ENCODE measurements at regions not wholly inside any gene's neighbourhood (a gene's known extent, or its start where the extent isn't known, plus 50 kb on each side); places are given as distances from the start of the nearest gene placed in this dataset.
"Not testable (repeated sequence)": the region's sequence is repeated elsewhere in the genome, so short reads cannot be mapped to it uniquely, and the experiment has no call there.

- no peak overlapping the region for H3K4me3 ChIP-seq (ENCODE audit: control insufficient read depth in 1 of 2, extremely low read depth in 1 of 2, low read length in 1 of 2)
- no peak overlapping the region for H3K27ac Mint-ChIP-seq
- DNase-seq, result no peak
- no peaks in the 10 kb centered on the region for H3K4me1 ChIP-seq (ENCODE audit: control insufficient read depth in 1 of 2, extremely low read depth in 1 of 2, insufficient read depth in 2 of 2, low read length in 2 of 2)
- H3K4me1 Mint-ChIP-seq, result no peaks in the 10 kb centered on the region
- CTCF ChIA-PET, result no interaction called here
- no peaks in the 10 kb centered on the region for H3K27me3 ChIP-seq (replicated peaks in 1 of 2; ENCODE audit: control insufficient read depth in 2 of 2, extremely low read depth in 1 of 2, insufficient read depth in 2 of 2, low read length in 1 of 2)
- no peaks in the 10 kb centered on the region for H3K36me3 Mint-ChIP-seq
- no peak overlapping the region for H3K27ac ChIP-seq (ENCODE audit: low read length)
- no peak overlapping the region for H3K4me3 Mint-ChIP-seq
- no peak for ATAC-seq (replicated peaks in 1 of 4)
- peaks cover 7 to 16% (median 8%) of the 10 kb centered on the region in 3 donors for H3K9me3 Mint-ChIP-seq
- H3K9me3 ChIP-seq, result no peaks in the 10 kb centered on the region
- H3K36me3 ChIP-seq (ENCODE audit: control insufficient read depth in 2 of 2, extremely low read depth in 1 of 2, insufficient read depth in 1 of 2, low read length in 1 of 2), result no peaks in the 10 kb centered on the region
- H3K27me3 Mint-ChIP-seq, result no peaks in the 10 kb centered on the region
- POLR2A ChIA-PET, result no interaction called here
Observed at GRCh38 chr13:81379183-81379582, 1038.3 kb upstream of the SPRY2 start.

DNA sequence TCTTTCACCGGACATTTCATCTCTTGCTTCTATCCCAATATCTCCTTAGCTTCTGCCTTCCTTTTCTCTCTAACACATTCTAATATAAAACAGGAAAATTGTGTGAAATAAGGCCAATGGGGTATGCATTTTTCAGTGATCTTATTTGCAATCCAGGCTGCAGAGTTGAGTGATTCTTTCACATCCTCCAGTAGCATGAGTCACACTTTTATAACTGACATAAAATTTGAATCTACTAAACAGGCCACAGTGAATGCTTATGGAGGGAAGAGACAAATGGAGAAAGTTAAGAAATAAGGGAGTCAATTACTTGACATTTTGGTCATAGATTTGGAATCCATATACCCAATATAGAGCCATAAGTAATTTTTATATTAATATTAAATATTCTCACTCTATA is 1037.0 kb upstream of the SPRY2 start:
- H3K4me3 Mint-ChIP-seq, result no peak overlapping the region
- no peak overlapping the region for H3K27ac Mint-ChIP-seq
- H3K4me1 ChIP-seq (ENCODE audit: control insufficient read depth in 1 of 2, extremely low read depth in 1 of 2, insufficient read depth in 2 of 2, low read length in 2 of 2), result no peaks in the 10 kb centered on the region
- CTCF ChIA-PET, result no interaction called here
- H3K4me3 ChIP-seq (ENCODE audit: control insufficient read depth in 1 of 2, extremely low read depth in 1 of 2, low read length in 1 of 2), result no peak overlapping the region
- peaks cover 4 to 17% (median 10%) of the 10 kb centered on the region in 3 donors for H3K9me3 Mint-ChIP-seq
- H3K27me3 Mint-ChIP-seq, result no peaks in the 10 kb centered on the region
- no CpG with 5 or more reads among the region's 1 CpG for WGBS (ENCODE audit: insufficient coverage)
- no peaks in the 10 kb centered on the region for H3K4me1 Mint-ChIP-seq
- no peaks in the 10 kb centered on the region for H3K36me3 Mint-ChIP-seq
- no peak for ATAC-seq (replicated peaks in 1 of 4)
- no peaks in the 10 kb centered on the region for H3K9me3 ChIP-seq
- no peaks in the 10 kb centered on the region for H3K36me3 ChIP-seq (ENCODE audit: control insufficient read depth in 2 of 2, extremely low read depth in 1 of 2, insufficient read depth in 1 of 2, low read length in 1 of 2)
- POLR2A ChIA-PET, result no interaction called here
- no peak overlapping the region for H3K27ac ChIP-seq (ENCODE audit: low read length)
- DNase-seq, result no peak
- H3K27me3 ChIP-seq (replicated peaks in 1 of 2; ENCODE audit: control insufficient read depth in 2 of 2, extremely low read depth in 1 of 2, insufficient read depth in 2 of 2, low read length in 1 of 2), result no peaks in the 10 kb centered on the region

DNA sequence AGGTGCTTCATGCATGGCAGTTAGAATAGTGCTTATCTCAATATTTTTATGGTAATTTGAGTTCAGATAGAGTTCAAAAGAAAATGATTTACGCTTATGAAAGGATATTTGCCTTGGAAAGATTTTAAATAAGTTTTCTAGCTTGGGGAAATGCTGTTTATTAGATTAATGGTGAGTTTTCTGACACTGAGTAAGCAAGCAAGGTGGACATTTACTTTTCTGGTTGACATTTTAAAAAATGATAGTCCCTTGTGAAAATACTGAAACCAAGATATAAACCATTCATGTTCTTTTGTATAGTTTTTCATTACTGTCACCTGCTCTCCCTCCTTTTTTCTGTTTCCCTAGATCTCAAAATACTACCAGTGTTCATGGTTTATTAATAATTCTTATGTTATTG is 1034.8 kb upstream of the SPRY2 start:
- Histone ChIP-seq H3K9me3 (no peaks in the 10 kb centered on the region), H3K4me1 (ENCODE audit: control insufficient read depth in 1 of 2, extremely low read depth in 1 of 2, insufficient read depth in 2 of 2, low read length in 2 of 2) (no peaks in the 10 kb centered on the region), H3K27me3 (replicated peaks in 1 of 2; ENCODE audit: control insufficient read depth in 2 of 2, extremely low read depth in 1 of 2, insufficient read depth in 2 of 2, low read length in 1 of 2) (no peaks in the 10 kb centered on the region), H3K27ac (ENCODE audit: low read length) (no peak overlapping the region), H3K36me3 (ENCODE audit: control insufficient read depth in 2 of 2, extremely low read depth in 1 of 2, insufficient read depth in 1 of 2, low read length in 1 of 2) (no peaks in the 10 kb centered on the region), H3K4me3 (ENCODE audit: control insufficient read depth in 1 of 2, extremely low read depth in 1 of 2, low read length in 1 of 2) (no peak overlapping the region)
- DNase-seq, result no peak
- H3K4me1 Mint-ChIP-seq, result no peaks in the 10 kb centered on the region
- H3K27ac Mint-ChIP-seq, result no peak overlapping the region
- POLR2A ChIA-PET, result no interaction called here
- CTCF ChIA-PET, result no interaction called here
- no peaks in the 10 kb centered on the region for H3K36me3 Mint-ChIP-seq
- peaks cover 12 to 26% (median 14%) of the 10 kb centered on the region in 3 donors for H3K9me3 Mint-ChIP-seq
- no peak for ATAC-seq (replicated peaks in 1 of 4)
- no peaks in the 10 kb centered on the region for H3K27me3 Mint-ChIP-seq
- no CpG with 5 or more reads among the region's 1 CpG for WGBS (ENCODE audit: insufficient coverage)
- H3K4me3 Mint-ChIP-seq, result no peak overlapping the region

DNA sequence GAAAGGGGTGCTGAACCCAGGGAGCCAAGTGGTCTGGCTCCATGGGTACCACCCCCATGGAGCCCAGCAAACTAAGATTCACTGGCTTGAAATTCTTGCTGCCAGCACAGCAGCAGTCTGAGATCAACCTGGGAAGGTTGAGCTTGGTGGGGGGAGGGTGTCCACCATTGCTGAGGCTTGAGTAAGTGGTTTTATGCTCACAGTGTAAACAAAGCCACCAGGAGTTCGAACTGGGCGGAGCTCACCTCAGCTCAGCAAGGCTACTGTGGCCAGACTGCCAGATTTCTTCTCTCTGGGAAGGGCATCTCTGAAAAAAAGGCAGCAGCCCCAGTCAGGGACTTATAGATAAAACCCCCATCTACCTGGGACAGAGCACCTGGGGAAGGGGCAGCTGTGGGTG is 1021.8 kb upstream of the SPRY2 start:
- H3K27me3 ChIP-seq (replicated peaks in 1 of 2; ENCODE audit: control insufficient read depth in 2 of 2, extremely low read depth in 1 of 2, insufficient read depth in 2 of 2, low read length in 1 of 2); ATAC-seq (replicated peaks in 1 of 4); H3K36me3 ChIP-seq (ENCODE audit: control insufficient read depth in 2 of 2, extremely low read depth in 1 of 2, insufficient read depth in 1 of 2, low read length in 1 of 2); DNase-seq; POLR2A ChIA-PET; H3K27ac ChIP-seq (ENCODE audit: low read length); H3K4me3 ChIP-seq (ENCODE audit: control insufficient read depth in 1 of 2, extremely low read depth in 1 of 2, low read length in 1 of 2); H3K4me3 Mint-ChIP-seq; H3K4me1 ChIP-seq (ENCODE audit: control insufficient read depth in 1 of 2, extremely low read depth in 1 of 2, insufficient read depth in 2 of 2, low read length in 2 of 2); H3K9me3 ChIP-seq; H3K36me3 Mint-ChIP-seq; H3K4me1 Mint-ChIP-seq; H3K27me3 Mint-ChIP-seq; H3K27ac Mint-ChIP-seq: not testable (repeated sequence)
- 69% methylated on average over 2 of the region's 2 CpGs for WGBS (ENCODE audit: insufficient coverage)
- CTCF ChIA-PET, result interaction anchor here in 1 of 2 donors (0.6 kb wide), 1 partner anchor 142 kb away, joined by 3 read pairs; no protein-coding TSS in a partner anchor
- H3K9me3 Mint-ChIP-seq, result peaks cover 9 to 27% (median 11%) of the 10 kb centered on the region in 3 donors

DNA sequence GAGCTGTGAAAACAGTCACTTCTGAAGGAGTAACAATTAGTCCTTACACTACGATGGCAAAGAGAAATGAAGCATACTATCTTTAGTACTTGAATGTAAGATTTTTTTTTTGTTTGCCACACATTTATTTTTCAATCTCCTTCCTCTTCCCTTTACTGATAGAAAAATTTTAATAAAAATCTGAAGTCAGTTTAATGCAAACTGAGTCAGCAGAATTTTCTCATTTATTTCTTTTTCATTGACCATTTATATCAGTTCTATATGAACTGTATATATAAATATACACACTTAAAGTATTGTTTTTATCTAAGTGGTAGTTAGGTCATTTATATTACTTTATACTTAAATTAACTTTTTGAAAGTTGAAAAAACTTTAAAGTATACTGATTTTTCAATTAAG is 1009.1 kb upstream of the SPRY2 start:
- no peaks in the 10 kb centered on the region for H3K36me3 Mint-ChIP-seq

GRCh38 chr13:81340118-81341069 is 999.5 kb upstream of the SPRY2 start:
- H3K36me3 Mint-ChIP-seq; CTCF ChIA-PET; H3K27me3 ChIP-seq (replicated peaks in 1 of 2; ENCODE audit: control insufficient read depth in 2 of 2, extremely low read depth in 1 of 2, insufficient read depth in 2 of 2, low read length in 1 of 2); H3K27me3 Mint-ChIP-seq; H3K27ac ChIP-seq (ENCODE audit: low read length); H3K4me1 ChIP-seq (ENCODE audit: control insufficient read depth in 1 of 2, extremely low read depth in 1 of 2, insufficient read depth in 2 of 2, low read length in 2 of 2); H3K27ac Mint-ChIP-seq; H3K4me3 ChIP-seq (ENCODE audit: control insufficient read depth in 1 of 2, extremely low read depth in 1 of 2, low read length in 1 of 2); H3K4me3 Mint-ChIP-seq; H3K4me1 Mint-ChIP-seq; POLR2A ChIA-PET; H3K36me3 ChIP-seq (ENCODE audit: control insufficient read depth in 2 of 2, extremely low read depth in 1 of 2, insufficient read depth in 1 of 2, low read length in 1 of 2); ATAC-seq (replicated peaks in 1 of 4); DNase-seq; H3K9me3 ChIP-seq: not testable (repeated sequence)
- WGBS (ENCODE audit: insufficient coverage), result 92% methylated on average over 30 of the region's 36 CpGs
- H3K9me3 Mint-ChIP-seq, result peaks cover 7 to 25% (median 20%) of the 10 kb centered on the region in 3 donors

More for the DNA sequence above, 1009.1 kb upstream of the SPRY2 start:
- H3K27me3 Mint-ChIP-seq, result no peaks in the 10 kb centered on the region
- H3K4me1 ChIP-seq (ENCODE audit: control insufficient read depth in 1 of 2, extremely low read depth in 1 of 2, insufficient read depth in 2 of 2, low read length in 2 of 2), result no peaks in the 10 kb centered on the region
- no peak overlapping the region for H3K27ac ChIP-seq (ENCODE audit: low read length)
- H3K36me3 ChIP-seq (ENCODE audit: control insufficient read depth in 2 of 2, extremely low read depth in 1 of 2, insufficient read depth in 1 of 2, low read length in 1 of 2), result no peaks in the 10 kb centered on the region
- no peak overlapping the region for H3K4me3 Mint-ChIP-seq
- ATAC-seq (replicated peaks in 1 of 4) (no peak), DNase-seq (no peak)
- H3K27ac Mint-ChIP-seq, result no peak overlapping the region
- H3K4me3 ChIP-seq (ENCODE audit: control insufficient read depth in 1 of 2, extremely low read depth in 1 of 2, low read length in 1 of 2), result no peak overlapping the region
- peaks cover 3 to 13% (median 7%) of the 10 kb centered on the region in 3 donors for H3K9me3 Mint-ChIP-seq
- CTCF ChIA-PET, result no interaction called here
- no peaks in the 10 kb centered on the region for H3K9me3 ChIP-seq
- WGBS (ENCODE audit: insufficient coverage), result no CpG with 5 or more reads among the region's 1 CpG
- H3K4me1 Mint-ChIP-seq, result no peaks in the 10 kb centered on the region
- POLR2A ChIA-PET, result no interaction called here
- H3K27me3 ChIP-seq (replicated peaks in 1 of 2; ENCODE audit: control insufficient read depth in 2 of 2, extremely low read depth in 1 of 2, insufficient read depth in 2 of 2, low read length in 1 of 2), result no peaks in the 10 kb centered on the region
